Progenitor cell of endocrine pancreas (in vitro differentiated cells): ENCODE measurements at regions not wholly inside any gene's neighbourhood (a gene's known extent, or its start where the extent isn't known, plus 50 kb on each side); places are given as distances from the start of the nearest gene placed in this dataset.

Experiments used
- DNase-seq: peaks from one replicate; pipeline ENCODE4 v3.0.0; 2021; ENCODE audit warnings: low spot score; ENCODE audit not compliant: unreplicated experiment
- H3K27ac Mint-ChIP-seq: 2 replicates; pipeline ENCODE4 v1.8.0; 2021; ENCODE audit warnings: mild to moderate bottlenecking, moderate library complexity, mixed read lengths
- H3K27me3 Mint-ChIP-seq: 2 replicates; pipeline ENCODE4 v1.8.0; 2021; ENCODE audit warnings: mixed read lengths
- H3K36me3 Mint-ChIP-seq: 2 replicates; pipeline ENCODE4 v1.8.0; 2022; ENCODE audit warnings: mixed read lengths; ENCODE audit not compliant: insufficient read depth
- H3K4me1 Mint-ChIP-seq: 2 replicates; pipeline ENCODE4 v1.8.0; 2021; ENCODE audit warnings: low read depth, mixed read lengths
- H3K4me3 Mint-ChIP-seq: 2 replicates; pipeline ENCODE4 v1.8.0; 2021; ENCODE audit warnings: low read depth, mild to moderate bottlenecking, moderate library complexity, mixed read lengths
- H3K9me3 Mint-ChIP-seq: 2 replicates; pipeline ENCODE4 v1.8.0; 2021; ENCODE audit warnings: low read depth, mixed read lengths
- CTCF ChIP-seq: fragments of 200-600 bp; sonication (generic); IDR thresholded peaks from one replicate; pipeline ENCODE4 v1.5.0; 2021; ENCODE audit warnings: antibody characterized with exemption, mild to moderate bottlenecking; ENCODE audit not compliant: unreplicated experiment

DNA sequence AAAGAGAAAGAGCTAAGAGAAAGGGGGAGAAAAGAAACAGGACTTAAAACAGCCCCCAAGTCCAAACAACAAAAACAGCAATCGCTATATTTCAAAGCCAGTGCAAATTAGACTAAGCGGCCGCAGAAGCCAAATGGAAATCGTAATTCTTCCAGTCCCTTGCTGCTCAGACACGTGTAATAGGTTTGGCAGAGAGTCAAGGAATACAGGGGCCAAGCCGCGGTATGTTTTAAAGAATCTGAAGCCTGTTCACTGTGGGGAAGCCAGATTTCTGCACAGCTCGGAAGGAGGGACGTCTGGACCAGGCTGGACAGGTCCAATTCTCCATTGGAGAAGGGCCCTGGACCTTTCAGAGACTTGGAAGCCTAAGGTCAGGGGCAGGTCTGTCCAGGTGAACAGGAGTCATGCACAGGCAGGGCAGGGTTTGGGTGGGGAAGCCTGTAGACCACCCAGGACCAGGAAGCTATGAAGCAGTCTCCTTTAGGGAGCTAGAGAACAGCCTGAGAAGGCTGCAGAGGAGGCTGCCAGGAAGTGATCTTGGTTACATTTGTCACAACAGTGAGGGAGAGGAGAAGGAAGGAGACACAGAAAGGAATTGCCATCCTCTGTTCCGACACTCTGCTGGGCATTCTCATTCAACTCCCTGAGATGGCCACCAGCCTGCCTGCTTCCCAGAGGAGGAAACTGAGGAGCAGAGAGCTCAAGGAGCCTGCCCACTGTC lies 265.5 kb upstream of the ISX start:
- Mint-ChIP-seq H3K27me3 (no peaks in the 10 kb centered on the region), H3K27ac (no peak overlapping the region), H3K36me3 (no peaks in the 10 kb centered on the region), H3K4me1 (no peaks in the 10 kb centered on the region), H3K4me3 (no peak overlapping the region), H3K9me3 (no peaks in the 10 kb centered on the region)
- DNase-seq, result no peak
- no peak for TF ChIP-seq CTCF

DNA sequence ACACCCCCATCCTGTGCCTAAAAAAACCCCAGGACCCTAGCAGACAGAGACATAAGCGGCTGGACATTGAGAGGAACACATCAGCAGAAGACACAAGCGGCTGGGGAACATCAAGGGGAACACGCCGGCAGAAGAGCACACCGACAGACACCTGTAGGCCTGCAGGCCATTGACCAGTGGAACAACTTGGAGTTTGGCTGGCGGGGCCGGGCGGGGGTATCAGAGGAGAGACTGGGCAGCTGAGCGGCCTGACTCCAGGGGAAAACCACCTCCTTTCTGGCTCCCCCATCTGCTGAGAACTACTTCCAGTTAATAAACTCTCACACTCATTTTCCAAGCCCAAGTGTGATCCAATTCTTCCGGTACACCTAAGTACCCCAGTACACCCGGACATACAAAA lies 264.7 kb upstream of the ISX start:
- TF ChIP-seq CTCF, result no peak
- no peak overlapping the region for H3K27ac Mint-ChIP-seq
- H3K27me3 Mint-ChIP-seq, result no peaks in the 10 kb centered on the region
- no peak overlapping the region for H3K4me3 Mint-ChIP-seq
- no peaks in the 10 kb centered on the region for H3K4me1 Mint-ChIP-seq
- no peak for DNase-seq
- H3K36me3 Mint-ChIP-seq, result no peaks in the 10 kb centered on the region
- H3K9me3 Mint-ChIP-seq, result no peaks in the 10 kb centered on the region

DNA sequence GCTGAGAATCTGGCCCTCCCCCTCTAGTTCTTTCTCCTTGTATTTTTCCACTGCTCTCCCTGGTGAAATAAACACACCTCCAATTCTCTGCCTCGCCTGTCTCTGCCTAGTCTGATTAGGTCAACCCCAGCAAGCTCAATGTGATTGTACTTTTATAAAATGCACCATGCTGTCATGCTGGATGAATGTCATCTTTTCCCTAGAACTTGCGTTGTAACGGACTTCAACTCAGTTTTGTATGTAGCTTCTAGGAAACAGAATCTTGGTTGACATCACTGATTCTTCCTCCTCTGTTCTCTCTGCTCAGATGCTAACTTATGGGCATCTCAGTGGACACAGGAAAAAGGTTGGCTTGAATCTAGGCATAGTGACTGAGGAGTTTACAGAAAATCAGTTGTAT lies 261.9 kb upstream of the ISX start:
- Mint-ChIP-seq H3K4me3 (no peak overlapping the region), H3K9me3 (peaks cover 3% of the 10 kb centered on the region), H3K36me3 (no peaks in the 10 kb centered on the region), H3K27ac (no peak overlapping the region), H3K27me3 (no peaks in the 10 kb centered on the region), H3K4me1 (peaks cover 4% of the 10 kb centered on the region)
- no peak for DNase-seq
- no peak for TF ChIP-seq CTCF

DNA sequence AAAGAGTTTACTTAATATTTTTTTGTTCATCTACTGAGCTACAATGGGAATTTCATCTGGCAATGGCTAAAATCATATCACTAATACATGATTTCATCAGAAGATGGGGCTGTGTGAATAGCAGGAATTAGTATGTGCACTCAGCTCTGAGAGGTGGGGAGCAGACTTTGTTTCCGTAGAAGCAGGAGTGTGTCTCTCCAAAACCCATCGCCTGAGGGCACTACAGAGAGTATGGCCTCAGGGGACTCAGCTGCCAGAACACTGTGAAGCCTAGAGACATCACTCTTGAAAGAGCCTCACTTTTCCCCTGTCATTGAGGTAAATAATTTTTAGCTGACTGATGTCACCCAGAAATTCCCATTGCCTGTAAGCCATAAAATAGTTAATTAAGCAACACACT lies 261.4 kb upstream of the ISX start:
- Mint-ChIP-seq H3K4me1 (peaks cover 4% of the 10 kb centered on the region), H3K4me3 (no peak overlapping the region), H3K27ac (no peak overlapping the region), H3K36me3 (no peaks in the 10 kb centered on the region), H3K27me3 (no peaks in the 10 kb centered on the region), H3K9me3 (peaks cover 8% of the 10 kb centered on the region)
- peak; percentile 26 for TF ChIP-seq CTCF
- no peak for DNase-seq

DNA sequence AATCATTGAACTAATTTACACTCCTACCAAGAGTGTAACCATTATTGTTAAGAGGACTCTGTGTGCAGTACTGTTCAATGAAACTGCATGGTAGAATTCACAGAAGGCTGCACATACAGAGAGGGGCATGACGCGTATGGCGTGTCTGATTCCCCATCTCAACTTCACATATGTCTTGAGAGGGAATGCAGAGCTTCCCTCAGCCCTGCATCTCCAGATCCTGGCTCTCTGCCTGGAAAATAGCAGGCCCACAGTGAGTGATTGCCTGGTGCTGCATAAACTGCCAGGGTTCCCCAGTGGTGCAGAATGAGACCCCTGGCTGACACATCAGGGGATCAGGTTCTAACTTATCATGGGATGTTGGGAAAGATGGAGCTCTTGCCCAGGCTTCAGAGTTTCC lies 260.2 kb upstream of the ISX start:
- no peak for DNase-seq
- no peak overlapping the region for H3K27ac Mint-ChIP-seq
- peaks cover 8% of the 10 kb centered on the region for H3K9me3 Mint-ChIP-seq
- H3K4me3 Mint-ChIP-seq, result no peak overlapping the region
- H3K27me3 Mint-ChIP-seq, result no peaks in the 10 kb centered on the region
- no peaks in the 10 kb centered on the region for H3K36me3 Mint-ChIP-seq
- H3K4me1 Mint-ChIP-seq, result peaks cover 4% of the 10 kb centered on the region
- no peak for TF ChIP-seq CTCF
